Right lung (tissue), 2 donors: ENCODE measurements at regions not wholly inside any gene's neighbourhood (a gene's known extent, or its start where the extent isn't known, plus 50 kb on each side); places are given as distances from the start of the nearest gene placed in this dataset.

Experiments
- DNase-seq, 2 donors: peaks; one replicate each; pipeline ENCODE4 v3.0.0-alpha.2; 2013

- no peak for DNase-seq
These were observed 90.1 kb upstream of the NOCT start for GRCh38 chr4:138925495-138925894.

DNA sequence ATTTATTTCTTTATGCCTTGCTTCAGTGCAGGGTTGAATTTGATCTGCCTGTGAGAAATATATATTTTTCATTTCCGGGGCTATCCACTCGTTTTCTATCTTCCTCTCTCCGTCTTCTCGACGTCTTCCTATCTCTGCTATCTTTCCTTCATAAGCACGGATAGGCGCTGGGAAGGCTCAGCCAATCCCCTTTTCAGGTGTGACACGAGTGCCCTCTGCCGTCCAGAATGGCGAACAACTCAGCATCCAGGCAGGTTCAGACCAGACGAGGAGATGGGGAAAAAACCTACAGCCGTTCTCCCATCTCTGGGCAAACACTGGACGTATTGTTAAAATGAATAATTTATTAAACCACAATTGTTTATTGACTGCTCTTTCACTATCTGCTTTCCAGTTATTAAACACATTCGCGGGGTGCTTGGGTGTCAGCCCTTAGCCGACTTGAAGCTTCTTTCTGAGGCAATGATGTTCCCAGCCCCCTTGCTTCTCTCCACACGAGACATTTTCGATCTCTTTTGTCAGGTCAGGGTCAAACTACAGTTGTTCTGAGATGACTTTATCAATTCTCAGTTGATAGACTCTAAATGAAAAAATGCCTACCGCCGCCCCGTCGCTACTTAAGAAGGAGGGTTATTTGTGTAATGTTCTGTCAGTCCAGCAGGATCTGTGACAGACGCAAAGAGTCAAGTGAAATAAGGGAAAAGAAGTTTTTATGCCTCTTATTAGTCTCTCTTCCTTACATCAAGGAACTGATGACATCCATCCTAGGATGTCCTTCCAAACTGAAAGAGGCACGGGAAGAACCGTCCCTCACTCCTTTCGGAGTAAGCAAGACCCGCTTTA is 96.3 kb upstream of the NOCT start:
- DNase-seq, result peak in 1 of 2 donors; percentile 57

DNA sequence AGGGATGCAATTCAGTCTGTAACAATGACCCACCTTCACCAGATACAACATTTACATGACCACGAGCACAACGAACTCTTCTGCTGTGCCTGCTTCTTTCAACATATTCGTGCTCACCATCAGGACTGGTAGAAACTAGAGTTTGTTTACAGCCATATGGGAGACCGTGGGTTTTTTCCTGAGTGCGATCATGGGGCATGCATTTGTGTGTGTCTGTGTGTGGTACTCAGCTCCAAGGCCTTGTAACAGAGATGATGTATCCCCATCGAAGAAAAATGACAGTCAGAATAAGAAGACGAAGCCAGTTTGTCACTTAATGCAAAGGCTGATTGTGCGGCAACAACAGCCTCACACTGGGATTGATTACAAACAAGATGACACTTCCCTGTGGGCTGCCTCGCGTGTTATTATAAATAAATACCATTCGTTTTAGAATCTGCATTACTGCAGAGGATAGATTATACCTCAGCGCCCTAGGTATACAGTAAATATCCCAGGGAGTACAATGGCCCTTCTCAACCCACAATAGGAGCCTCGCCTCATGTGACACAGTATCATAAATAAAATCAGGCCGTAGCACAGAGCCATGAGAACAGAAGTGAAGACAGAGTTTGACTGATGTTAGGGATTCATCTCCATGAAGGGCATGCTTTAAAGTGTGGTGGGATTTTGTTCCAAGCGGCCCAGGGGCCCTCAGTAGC is 97.3 kb upstream of the NOCT start:
- DNase-seq, result no peak

- no peak for DNase-seq
These were observed 98.8 kb upstream of the NOCT start for GRCh38 chr4:138916763-138917162.

DNA sequence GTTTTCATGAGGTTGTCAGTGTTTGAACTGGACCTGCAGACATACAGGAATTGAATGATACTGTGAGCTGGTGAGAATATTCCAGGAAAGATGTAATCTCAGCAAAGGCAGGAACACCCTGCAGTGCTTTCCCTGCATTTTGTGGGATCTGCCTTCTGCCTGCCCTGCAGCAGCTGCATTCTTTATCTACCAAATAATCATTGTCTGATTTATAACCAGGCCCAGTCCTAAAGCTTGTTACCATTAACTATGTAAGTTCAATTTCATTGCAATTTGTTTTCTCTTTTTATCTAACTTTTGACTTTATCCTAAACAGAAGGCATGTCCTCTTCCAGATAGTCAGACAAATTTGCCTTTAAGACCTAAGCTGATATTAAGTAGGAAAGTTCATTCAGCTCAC is 99.8 kb upstream of the NOCT start:
- DNase-seq, result no peak

- DNase-seq, result no peak
These were observed 102.8 kb upstream of the NOCT start for GRCh38 chr4:138912704-138913340.

- no peak for DNase-seq
These were observed 103.5 kb upstream of the NOCT start for GRCh38 chr4:138911909-138912703.

DNA sequence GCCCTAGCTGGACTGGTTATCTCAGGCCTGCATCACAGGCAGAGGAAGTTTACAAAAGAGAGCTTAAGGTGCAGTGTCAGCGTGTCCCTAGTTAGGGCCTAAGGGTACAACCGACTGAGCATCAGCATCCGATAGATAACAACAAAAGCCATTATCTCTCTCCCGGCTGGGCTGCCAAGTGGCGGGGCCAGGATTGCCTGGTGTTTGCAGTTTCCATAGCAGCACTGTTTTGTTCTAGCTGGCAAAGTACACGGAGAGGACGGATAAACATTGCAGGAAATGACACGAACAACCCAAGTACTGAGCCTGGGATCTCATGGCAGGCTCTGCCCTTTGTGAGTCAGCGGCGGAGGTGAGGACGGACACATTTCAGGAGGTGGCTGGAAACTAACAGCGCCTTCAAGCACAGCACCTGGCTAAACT is 104.7 kb upstream of the NOCT start:
- peak; percentile 78 to 84 for DNase-seq

DNA sequence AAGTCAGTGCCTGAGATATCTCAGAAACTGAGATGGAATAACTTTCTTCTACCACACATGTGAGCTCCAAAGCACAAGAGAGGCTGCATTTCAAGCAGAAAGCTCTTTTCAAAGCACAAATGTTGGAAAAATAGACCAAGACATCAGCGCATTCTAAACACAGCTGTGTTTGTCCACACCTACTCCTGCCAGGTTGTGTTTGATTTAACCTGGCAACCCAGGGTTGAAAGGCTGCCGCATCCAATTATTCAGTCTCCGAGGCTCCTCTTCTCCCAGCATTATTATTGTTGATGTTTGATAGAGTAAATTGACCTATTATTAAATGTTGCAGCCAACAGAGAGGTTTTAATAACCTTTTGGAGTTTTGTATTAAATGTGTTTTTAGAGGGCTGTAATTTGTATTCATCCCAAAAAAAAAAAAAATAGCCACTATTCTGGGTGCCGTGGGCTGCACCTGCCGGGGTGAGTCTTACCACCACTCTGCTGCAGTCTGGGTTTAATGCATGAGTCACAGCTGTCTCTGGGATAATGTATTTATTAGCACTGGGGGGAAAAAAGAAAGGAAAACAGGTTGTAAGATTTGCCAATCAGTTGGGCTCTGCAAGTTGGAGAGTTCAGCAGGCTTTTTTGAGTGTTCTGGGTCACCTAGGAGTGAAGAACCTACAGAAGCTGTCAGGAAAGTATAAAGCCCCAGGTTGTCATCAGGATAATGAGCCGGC is 105.2 kb upstream of the NOCT start:
- DNase-seq, result no peak

DNA sequence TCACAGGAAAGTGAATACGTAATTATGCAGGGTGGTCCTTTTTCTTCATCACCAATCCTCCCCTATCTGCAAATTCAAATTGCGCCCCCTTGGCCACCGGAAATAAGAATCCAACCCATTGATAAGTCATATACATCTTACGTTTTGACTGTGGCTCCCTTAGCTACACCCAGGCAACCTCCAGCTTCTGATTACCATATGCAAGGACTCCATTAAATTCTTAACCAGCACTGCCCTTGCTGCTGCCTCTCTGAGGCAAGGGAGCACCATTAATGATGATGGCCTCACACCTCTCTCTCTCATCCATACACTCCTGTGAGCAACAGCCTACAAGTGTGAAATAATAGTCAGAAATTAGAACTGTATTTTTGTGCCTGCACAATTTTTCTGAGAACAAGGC is 106.0 kb upstream of the NOCT start:
- DNase-seq, result no peak

DNA sequence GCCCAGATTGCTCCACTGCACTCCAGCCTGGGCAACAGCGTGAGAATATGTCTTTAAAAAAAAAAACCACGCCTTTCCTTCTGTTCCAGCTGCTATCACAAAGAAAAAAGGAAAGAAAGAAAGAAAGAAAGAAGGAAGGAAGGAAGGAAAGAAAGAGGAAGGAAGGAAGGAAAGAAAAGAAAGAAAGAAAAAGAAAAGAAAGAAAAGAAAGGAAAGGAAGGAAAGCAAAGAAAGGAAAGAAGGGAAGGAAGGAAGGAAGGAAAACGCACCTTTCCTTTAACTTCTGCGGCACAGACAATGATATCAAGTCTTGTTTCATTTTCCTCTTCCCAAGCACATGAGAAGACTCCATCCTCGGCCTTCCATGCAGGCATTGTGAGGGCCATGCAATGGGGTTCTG is 107.4 kb upstream of the NOCT start:
- no peak for DNase-seq

DNA sequence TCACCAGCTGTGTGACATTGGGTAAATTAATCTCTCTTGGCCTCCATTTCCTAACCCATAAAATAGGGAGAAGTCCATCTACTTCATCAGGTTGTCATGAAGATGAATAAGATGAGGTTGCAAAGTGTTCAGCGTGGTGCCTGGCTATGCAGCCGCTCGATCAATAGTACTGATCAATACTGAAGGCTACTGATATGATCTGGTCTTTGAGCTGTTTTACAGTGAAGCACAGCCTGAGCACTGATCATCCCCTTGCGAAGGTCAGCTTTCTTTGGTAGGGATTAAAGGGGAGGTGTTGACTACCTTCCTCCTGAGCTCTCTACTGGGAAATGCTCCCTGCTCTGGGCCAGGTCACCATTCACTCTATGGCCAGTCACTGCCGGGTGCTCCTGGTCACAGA is 108.4 kb upstream of the NOCT start:
- DNase-seq, result no peak

GRCh38 chr4:138904793-138905192 is 110.8 kb upstream of the NOCT start:
- no peak for DNase-seq

DNA sequence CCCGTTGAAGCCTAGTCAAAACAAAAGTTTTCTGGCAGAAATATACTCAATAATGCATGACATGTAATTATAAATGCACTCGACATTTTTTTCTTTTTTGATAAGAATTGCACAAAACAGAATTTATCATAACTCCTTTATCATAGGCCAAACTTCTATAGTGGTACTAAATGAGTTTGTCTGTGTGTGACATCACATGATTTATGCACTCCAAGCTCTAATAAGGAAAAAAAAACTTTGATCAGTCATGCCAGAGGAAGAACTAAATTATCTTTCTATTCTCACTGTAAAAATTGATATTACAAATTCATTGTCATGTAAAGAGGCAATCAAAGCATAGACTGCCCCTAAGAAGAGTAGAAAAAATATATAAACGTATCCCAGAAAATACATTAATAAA is 112.4 kb upstream of the NOCT start:
- no peak for DNase-seq

DNA sequence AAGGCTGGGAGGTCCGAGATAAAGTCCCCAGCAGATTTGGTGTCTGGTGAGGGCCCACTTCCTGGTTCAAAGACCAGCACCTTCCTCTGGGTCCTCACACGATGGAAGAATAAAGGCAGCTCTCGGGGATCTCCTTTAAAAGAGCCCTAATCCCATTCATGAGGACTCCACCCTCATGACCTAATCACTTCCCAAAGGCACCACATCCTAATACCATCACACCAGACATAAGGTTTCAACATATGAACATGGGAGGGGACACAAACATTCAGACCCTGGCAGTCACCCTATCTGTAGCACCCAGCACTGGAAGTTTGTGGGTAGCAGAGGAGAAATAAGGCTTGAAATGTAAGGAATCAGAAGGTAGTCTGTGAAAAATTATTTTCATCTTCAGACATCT is 112.9 kb upstream of the NOCT start:
- DNase-seq, result no peak

GRCh38 chr4:138901177-138901576 is 114.4 kb upstream of the NOCT start:
- no peak for DNase-seq

DNA sequence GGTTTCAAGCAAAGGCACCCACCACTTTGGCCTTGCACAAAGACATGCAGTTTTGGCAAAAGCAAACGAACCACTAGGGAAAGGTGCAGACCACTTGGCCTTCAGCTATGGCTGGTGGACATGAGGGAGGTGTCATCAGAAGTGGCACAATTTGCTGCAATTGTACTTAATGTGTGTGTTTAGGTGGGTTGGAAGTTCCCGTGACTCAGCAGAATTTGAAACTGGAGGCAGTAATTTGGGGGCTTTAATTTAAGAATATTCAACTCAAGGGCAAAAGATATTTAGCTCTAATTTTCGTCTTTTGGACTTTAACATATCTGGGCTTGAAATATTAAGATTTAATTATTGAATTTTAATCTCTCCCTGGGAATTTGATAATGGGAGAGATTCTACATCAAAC is 115.6 kb upstream of the NOCT start:
- no peak for DNase-seq

- no peak for DNase-seq
These were observed 117.3 kb upstream of the NOCT start for GRCh38 chr4:138898282-138898681.

DNA sequence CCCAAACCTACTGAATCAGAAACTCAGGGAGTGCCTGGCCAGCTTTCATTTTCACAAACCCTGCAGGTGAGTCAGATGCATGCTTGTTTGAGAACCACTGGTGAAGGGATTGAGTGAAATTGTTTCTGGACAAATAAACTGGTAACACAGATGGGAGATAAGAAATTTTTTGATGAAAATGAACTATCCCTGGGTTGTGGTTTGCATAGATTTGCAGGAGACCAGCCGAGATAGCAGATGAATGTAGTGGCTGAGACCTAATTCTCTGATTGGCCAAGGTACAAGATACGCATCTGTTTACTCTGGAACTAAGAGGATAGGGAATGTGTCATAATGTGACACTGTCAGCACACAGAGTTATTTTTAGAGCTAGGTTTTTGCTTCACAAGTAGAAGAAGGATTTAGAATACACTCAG is 117.8 kb upstream of the NOCT start:
- no peak for DNase-seq

GRCh38 chr4:138894709-138895108 is 120.9 kb upstream of the NOCT start:
- no peak for DNase-seq

DNA sequence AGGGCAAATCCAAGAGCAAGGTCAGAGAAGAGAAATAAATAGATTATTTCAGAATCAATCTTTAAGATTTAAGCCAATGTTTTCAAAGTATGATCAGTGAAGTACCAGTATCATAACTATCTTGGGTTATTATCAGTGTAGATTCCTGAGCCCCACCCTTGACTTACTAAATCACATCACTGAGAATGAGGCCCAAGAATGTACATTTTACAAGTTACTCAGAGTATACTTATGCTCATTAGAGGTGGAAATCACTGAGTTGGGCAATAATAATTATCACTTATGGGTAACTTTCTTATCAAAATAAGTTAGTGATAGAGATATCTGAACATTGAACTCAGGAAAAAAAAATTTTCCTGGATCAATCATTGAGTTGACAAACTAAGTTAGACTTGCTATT is 121.6 kb upstream of the NOCT start:
- DNase-seq, result no peak
